ENCODE measurements at regions not wholly inside any gene's neighbourhood (a gene's known extent, or its start where the extent isn't known, plus 50 kb on each side); places are given as distances from the start of the nearest gene placed in this dataset.
A peak's percentile ranks its signal among the peaks of the same experiment; 100 is the strongest.

DNA sequence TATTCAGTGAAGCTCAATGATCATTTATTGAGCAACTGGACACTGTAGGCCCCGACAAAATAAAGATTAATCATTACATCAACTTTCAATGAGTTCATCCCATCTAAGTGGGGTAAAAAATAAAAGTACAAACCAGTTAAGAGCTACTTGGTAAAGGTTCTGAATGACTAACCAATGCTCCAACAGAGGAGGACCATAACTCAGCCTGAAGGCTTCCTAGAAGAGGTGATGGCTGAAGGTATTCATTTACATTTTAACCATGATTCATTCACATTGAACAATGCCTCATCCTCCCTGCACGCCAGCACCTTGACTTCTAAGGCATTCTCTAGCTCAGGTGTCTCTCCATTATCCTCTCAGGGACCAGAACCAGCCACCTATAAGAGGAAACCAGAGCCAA, 201.4 kb downstream of the ZNF462 start:
- DNase-seq = no peak

DNA sequence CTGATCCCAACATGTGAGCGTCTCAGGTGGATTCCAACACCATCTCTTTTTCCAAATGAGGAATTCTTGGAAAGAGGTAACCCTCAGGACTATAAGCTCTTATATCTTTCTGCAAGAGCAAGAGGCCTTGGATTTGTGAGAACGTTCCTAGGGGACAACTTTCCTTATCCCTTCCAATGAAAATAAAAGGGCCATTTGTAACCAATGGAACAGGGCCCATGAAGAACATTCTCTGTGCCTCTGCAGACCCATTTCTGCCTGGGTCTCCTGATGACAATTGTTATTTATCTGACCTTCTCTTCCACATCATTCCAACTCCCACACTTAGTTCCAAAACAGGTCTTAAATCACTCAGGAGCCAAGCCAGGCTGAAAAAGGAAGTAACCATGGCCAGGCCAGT, 202.6 kb downstream of the ZNF462 start:
- peak in 1 of 3 donors; percentile 52 for DNase-seq

DNA sequence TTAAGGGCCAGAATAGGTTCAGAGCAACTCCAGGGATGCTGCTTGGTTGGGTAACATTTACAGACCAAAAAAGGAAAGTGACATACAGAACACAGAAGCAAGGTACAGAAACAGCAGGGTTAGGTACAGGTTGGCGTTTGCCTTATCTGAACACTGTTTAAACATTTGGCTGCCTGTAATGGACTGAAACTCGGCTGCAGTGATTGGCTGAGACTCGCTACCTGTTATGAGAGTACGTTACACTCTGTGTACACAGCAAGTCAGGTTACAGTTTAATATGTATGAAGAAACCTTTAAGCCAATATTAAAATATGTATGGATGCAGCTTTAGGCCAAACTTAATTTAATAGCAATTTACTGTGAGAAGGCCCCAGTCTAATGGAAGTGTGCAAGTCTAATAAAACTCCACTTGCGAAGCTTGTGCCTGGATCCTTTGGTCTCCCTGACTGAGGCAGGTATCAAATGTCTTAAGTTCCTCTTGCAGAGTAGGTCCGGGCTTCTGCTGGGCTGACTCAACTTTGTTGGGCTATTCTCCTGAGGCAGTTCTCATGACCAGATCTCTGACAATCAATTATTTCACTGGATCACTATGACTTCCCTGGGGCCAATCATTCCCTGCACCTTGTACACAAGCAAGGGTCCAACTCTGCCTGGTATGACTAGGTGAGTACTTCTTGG, 204.9 kb downstream of the ZNF462 start:
- DNase-seq = no peak

DNA sequence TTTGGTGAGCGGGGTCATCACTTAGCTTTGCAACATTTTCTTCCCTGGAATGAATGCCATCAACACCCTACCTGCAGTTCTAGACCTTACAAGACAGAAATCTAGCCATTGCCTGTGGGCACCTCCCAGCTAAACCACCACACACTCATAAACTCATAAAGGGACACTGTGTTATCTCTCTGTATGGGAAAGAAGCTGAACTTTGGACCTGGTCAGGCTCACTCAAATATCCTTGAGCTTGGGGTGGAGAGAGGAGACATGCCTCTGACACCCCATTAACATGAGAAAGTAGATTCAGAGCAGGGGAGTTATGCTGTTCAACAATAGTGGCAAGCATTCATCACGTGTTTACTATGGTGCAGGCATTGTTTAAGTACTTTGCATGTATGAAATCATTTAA, 205.6 kb downstream of the ZNF462 start:
- DNase-seq = no peak

DNA sequence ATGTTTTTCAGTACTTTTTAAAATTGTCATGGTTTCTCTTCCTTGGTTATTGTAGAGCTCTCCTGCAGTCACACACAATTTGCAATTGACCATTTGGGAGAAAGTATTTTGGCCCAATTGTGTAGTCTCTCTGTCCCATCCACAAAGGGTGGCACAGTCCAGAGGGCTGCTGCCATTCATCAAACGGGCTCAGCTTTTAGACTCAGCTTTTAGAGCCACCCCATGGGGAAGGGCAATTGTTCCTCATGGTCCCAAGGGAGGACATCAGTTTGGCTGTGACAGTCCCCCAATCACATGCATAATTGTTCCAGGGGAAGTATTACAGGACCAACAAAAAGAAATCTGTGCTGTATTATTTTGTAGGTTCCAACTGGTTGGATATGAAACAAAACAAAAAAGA, 207.6 kb downstream of the ZNF462 start:
- DNase-seq = no peak

DNA sequence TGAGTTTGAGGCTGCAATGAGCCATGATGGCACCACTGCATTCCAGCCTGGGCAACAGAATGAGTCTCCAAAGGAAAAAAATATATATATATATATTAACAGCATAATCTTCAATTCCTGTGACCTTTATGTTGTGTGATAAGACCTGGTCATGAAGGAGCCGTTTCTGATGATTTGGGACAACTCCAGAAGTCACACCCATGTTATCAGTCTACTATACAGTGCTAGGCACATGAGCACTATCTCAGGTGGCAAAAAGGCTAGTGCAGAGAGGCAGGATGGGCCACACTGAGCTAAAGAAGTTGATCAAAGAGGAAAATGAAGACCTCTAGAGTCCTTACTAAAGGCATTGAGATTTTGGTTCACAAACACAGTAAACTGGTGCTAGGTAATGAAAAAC, 205.0 kb upstream of the RAD23B start:
- DNase-seq = no peak

DNA sequence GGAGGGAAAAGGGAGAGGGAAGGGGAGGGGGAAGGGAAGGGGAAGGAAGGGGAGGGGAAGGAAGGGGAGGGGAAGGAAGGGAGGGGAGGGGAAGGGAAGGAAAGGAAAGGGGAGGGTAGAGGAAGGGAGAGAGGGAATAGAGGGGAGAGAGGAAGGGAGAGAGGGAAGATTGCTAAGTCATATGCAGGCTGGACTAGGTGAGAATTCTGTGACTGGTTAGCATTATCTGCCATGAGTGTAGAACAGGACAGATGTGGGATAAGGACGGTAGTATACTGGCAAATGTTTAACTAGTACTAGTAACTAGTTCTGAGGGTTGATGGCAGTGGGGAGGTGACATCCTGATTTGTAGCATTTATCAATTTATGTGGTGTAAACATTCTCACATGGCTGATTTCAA, 203.5 kb upstream of the RAD23B start:
- no peak for DNase-seq

DNA sequence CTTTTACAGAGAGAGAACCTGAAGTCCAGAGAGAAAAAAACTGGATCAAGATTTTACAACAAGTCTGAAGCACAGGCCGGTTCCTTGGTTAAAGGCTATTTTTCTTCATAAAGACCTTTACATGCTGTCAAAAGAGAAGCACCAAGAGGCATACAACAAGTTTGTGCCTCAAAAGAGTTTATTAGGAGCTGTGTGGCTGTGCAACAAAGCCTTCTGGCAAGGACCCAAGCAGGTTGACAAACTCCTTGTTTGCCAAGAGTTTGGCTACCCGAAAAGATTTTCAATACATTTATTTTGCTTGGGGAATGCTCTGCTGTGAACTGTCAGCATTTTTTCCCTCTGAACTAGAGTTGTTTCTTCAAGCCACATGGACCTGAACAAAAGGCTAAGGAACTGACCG, 202.9 kb upstream of the RAD23B start:
- no peak for DNase-seq

DNA sequence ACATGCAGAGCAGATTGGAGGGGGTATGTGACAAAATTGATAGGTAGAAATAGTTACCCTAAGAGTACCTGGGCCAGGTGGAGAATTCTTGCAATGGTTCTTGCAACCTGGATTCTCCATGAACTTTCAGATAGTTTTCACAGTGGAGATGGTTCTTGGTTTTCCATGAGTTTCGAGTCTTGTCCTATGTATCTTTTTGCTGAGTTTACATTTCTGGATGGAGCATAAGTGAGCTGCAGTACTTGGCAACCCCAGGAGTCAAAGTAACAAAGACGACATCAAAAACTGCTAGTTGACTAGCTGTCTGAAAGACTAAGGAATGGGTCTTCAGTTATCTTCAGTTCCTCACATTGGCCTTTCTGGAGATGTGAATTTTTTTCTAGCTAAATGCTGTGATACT, 196.6 kb upstream of the RAD23B start:
- DNase-seq = no peak

DNA sequence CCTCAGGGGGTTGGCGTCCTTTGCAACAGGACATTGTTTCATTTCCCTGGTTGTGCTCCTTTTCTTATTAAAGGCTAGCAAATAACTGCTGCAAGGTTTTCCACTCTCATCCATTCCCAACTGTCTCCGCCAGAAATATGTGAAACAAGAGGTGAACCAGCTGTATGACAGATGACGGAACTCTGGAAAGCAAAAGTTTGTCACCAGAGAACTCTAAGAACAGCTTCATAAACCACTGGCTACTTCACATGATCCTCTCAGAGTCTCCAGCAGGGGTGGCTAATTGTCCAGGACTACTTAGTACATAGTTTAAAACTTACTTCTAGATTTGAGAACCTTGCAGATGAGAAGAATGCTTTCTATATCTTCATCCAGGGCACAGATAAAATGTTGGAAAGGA, 195.9 kb upstream of the RAD23B start:
- no peak for DNase-seq

DNA sequence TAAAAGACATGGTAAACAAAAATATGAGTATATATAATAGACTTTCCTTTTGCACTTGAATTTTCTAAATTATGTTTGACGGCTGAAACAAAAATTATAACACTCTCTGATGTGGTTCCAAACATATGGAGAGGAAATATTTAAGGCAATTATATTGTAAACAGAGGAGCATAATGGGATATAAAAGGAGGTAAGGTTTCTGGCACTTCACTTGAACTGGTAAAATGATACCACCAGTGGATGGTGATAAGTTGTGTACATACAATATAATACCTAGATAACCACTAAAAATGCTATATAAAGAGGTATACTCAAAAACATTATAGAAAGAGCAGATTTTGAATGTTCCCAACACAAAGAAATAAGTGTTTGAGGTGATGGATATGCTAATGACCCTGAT, 192.9 kb upstream of the RAD23B start:
- DNase-seq = no peak

DNA sequence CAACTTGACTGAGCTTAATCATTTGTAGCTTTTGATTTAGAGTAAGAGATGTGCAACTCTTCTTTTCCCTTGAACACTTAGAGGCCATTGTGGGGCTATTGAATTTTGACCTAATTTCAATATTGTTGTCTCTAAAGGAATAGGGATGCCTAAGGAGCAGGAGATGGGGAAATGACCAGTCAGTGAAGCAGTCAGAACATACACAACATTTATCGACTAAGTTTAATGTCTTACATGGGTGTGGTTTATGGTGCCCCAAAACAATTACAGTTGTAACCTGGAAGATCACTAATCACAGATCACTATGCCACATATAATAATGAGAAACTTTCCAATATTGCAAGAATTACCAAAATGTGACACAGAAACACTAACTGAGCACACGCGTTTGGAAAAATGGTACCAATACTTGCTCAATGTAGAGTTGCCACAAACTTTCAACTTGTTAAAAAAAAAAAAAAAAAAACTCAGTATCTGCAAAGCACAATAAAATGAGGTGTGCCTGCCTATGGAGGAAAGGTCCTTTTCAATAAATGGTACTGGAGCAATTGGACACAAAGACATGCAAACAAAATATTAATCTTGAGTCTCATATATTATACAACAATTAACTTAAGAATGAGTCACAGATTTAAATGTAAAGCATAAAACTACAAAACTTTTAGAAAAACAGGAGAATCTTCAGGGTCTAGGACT, 189.6 kb upstream of the RAD23B start:
- no peak for DNase-seq

DNA sequence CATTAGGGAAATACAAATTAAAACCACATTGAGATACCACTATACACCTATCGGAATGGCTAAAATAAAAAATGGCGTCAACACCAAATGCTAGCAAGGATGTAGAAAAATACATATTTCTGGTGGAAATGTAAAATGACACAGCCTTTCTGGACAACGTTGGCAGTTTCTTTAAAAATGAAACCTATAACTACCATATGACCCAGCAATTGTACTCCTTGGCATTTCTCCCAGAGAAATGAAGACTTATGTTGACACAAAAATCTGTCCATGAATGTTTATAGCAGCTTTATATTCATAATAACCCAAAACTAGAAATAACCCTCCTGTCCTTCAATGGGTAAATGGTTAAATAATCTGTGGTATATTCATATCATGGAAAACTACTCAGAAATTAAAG, 188.7 kb upstream of the RAD23B start:
- DNase-seq = no peak

DNA sequence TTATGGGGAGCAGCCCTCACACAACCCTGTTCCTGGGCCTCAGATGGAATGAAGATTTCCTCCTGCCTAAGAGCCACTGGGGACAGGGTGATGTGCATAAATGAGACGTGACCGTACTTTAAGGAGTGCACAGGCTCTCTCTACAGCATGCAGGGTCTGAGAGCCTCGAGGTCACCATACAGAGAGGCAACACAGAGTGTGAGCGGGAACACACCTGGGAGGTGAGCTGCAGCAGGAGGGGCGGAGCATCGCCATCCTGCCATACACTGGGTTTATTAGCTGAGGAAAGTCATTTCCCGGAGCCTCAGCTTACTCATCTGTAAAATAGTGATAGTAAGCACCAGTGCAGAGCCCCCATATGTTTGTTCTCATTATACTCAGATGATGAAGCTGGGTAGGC, 182.5 kb upstream of the RAD23B start:
- no peak for DNase-seq

DNA sequence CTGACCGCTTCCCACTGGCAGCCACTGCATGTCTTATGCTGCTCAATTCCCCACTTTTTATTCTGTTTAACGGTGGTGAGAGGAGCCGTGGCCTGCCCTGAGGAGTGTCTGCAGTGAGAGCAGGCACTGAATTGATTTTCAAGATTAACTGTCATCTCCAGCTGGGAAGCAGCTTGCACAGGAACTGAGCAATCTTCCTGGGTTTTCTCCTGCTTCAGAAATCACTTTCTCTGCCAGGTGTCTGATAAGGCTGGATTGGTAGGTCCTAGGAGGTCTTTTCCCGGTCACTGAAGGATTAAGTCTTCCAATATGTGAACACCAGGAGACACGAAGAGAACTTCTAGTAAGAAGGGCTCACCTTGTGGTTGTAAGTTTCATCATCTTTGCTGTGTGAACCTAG, 181.1 kb upstream of the RAD23B start:
- no peak for DNase-seq

DNA sequence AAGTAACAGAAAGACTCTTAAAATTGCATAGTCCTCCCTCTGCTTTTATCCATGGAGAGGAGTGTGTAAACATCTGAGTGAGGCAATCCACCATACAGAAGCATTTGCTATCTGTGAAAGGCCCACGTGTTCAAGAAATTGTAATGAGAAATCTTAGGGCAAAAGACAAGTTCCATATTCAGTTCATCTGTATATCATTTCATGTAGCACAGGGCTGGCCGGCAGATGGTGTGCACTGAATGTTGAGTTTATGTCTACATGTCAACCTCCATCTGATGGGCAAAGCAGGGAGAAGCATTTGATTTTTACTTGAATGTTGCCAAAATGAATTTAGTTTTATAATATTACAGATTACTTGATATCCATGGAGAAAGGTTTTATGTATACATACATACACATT, 179.5 kb upstream of the RAD23B start:
- DNase-seq = no peak

DNA sequence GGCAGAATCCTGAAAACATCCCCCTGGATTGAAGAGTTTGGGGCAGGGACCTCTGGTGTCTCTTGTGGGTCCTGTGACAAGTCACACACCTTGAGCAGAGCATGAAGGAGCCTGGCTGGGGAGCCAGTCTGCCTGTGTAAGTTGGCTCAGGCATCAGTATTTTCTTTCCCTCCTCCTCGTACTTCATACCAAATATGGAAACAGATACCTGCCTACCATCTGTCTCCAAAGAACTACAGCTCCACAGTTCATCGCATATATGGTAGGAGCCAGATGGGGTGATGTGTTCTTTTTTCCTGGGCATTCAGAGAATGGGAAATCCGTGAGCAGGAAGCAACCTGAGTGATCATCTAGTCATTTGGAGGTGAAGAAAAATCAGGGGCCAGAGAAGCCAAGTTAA, 177.3 kb upstream of the RAD23B start:
- no peak for DNase-seq

DNA sequence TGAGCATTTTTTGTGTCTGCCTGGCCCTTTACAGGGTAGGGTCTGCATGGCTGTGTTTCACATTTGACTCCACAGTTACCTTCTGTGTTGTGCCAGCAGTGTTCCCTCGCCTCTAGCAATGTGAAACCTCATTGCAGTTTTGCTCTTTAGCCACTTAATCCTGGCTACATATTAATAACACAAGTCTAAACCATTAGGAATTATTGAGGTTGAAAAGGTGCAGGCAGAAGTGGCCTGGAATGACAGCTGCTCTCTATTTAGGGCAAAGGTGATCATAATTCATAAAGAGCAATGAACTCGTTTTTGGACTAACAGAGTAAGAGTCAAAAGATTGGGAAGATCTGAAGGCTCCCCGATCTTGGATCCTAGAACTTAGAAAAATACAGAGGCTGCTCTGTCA, 176.7 kb upstream of the RAD23B start:
- DNase-seq = no peak

DNA sequence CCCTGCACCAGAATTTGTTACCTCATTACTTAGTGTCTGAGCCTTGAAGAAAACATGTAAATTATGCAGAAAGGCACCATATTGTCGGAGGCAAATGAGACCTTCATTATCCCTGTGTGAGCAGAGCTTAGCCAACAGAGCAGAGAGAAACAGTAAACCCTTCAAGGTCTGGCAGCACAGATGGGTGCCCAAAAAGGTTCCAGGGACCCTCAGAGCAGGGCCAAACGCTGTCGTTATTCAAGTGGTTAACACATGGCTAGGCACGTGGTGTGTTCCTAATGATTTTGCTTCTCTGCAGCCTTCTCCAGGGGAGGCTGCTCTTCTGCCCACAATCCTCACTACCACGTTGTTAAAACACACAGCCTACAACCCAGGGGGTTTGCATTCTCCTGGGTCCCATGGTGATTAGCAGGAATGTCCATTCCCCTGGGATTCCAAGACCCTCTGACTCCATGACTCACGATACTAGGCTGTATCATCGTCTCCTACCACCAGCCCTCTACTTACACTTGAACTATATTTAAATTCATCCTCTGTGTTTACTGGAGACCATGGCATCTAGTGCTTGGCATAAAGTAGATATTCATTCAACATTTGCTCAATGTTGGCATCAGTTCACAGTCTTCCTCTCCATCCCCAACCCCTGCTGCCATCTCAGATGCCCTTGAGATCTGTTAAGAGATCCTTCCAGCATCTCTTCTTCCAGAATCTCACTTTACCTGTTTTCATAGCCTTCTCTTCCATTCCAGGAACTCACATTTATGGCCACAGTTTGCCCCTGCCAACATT, 174.5 kb upstream of the RAD23B start:
- DNase-seq = no peak

DNA sequence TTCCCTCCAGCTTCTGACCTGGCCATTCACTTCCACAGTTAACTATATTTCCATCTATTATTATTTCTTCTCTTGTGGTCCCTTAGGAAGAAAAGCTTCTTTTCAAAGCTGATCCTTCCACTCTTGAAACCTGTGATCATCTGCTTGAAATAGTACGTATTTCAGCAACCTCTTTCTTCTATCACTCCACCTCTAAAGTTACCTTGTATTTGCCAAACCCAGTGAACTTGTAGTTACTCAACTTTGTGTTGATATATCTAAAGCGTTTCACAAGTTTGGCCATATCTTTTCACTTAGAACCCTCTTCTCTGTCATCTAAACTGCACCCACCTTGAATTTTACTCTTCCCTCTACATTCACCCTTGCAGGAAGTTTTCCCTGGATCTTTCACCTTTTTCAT, 173.8 kb upstream of the RAD23B start:
- no peak for DNase-seq

DNA sequence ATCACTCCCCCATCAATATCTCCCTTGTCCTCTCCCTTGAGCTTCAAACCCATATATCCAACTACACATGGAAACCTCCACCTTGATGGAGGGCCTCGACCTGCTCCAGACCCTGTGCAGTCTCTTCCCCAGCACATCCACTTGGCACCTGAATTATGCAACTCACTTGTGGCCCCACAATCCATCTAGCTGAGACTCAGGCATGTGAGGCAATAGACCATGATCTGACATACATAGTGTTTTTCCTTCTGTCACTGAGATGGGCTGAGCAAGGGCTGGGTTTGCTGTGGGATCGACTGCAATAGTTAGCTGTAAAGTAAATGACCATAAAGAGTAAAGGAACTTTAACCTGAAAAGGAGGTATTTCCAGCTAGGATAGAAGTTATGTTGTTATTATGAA, 172.9 kb upstream of the RAD23B start:
- DNase-seq = no peak

DNA sequence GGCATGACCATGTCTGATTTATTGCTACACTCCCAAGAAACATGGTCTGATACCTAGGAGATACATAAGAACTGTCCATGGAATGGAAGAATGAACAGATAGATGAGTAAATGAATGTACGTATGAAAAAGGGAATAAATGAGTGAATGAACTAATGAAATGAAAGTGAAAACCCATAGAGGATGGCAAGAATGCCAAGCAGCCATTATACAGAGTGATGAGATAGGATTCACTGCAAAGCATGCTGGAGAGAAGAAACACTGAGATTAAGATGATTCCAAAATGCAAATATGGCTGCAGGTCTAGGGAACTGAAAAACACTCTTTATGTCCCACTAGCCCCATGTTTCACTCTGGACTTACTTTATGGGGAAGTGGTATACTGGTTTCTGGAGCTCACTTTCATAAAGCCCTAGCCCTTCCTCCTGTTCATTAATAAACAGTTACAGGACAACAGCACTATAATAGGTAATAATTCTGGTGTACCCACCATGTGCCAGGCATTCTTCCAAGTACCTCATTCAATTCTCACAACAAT, 170.3 kb upstream of the RAD23B start:
- no peak for DNase-seq
